ENCODE measurements at regions not wholly inside any gene's neighbourhood (a gene's known extent, or its start where the extent isn't known, plus 50 kb on each side); places are given as distances from the start of the nearest gene placed in this dataset.

DNA sequence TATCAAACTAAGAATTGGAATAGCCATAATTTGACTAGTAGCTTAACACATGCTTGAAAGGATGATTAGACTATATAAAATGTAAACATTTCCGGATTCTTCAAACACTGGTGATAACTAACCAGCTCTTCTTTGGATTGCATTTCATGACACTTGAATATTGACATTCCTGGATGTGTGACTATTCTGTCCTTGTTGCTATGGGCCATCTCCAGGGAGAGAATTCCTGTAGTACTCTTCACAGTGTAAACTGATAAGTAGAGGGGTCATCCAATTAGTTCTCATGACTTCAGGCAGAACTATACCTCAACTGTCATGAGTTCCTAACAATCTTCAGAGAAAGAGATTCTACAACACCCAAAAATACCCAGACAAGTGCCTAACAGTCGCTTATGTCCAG lies 1026.7 kb upstream of the TENM3 start:
- Histone ChIP-seq H3K14ac (replicated peaks; ENCODE audit: low read depth, low read length) (no peak overlapping the region), H4K5ac (ENCODE audit: low read depth, low read length) (no peak overlapping the region), H2AK9ac (replicated peaks; ENCODE audit: low read depth, low read length, poor library complexity) (no peak overlapping the region), H2BK5ac (ENCODE audit: low read depth, low read length, poor library complexity, severe bottlenecking) (no peak overlapping the region), H4K8ac (ENCODE audit: low read depth in 2 of 2, low read length in 2 of 2) (no peak overlapping the region), H3K27ac (ENCODE audit: insufficient read depth, low read length) (no peak overlapping the region), H3K23ac (ENCODE audit: low read depth, low read length) (no peak overlapping the region), H3K4me3 (ENCODE audit: insufficient read depth, low read depth, low read length) (no peak overlapping the region), H3K18ac (ENCODE audit: low read depth, low read length) (no peak overlapping the region), H2AFZ (replicated peaks; ENCODE audit: low read length, poor library complexity) (no peak overlapping the region), H2BK20ac (ENCODE audit: low read depth, low read length) (no peak overlapping the region), H3K9me3 (ENCODE audit: control insufficient read depth, insufficient read depth, low read length) (no peaks in the 10 kb centered on the region), H3K79me1 (ENCODE audit: low read depth in 1 of 2, low read length in 2 of 2) (no peaks in the 10 kb centered on the region), H3K9me1 (ENCODE audit: insufficient read depth, low read length) (no peaks in the 10 kb centered on the region), H3K4me2 (ENCODE audit: low read depth, low read length) (no peak overlapping the region), H3K4me1 (ENCODE audit: control insufficient read depth, insufficient read depth, low read length) (no peaks in the 10 kb centered on the region), H3K9ac (ENCODE audit: low read depth, low read length) (no peak overlapping the region), H3K4ac (ENCODE audit: low read depth, low read length) (no peak overlapping the region), H2AK5ac (ENCODE audit: low read depth, low read length) (no peak overlapping the region), H2BK15ac (ENCODE audit: low read depth, low read length) (no peak overlapping the region), H3K36me3 (ENCODE audit: control insufficient read depth, insufficient read depth, low read length) (no peaks in the 10 kb centered on the region), H4K20me1 (ENCODE audit: insufficient read depth, low read length) (no peaks in the 10 kb centered on the region), H3K56ac (ENCODE audit: extremely low read depth, insufficient read depth, low read length) (no peak overlapping the region), H2BK120ac (ENCODE audit: low read depth, low read length) (no peak overlapping the region), H4K91ac (ENCODE audit: insufficient read depth, low read depth, low read length) (no peak overlapping the region), H3K27me3 (ENCODE audit: control insufficient read depth, insufficient read depth, low read length) (no peaks in the 10 kb centered on the region)
- in situ Hi-C loops (cut with MboI; ENCODE audit: low sequenced_read_pairs) (no loop called here), dilution Hi-C loops (cut with HindIII; ENCODE audit: low sequenced_read_pairs, unreplicated experiment) (no loop called here), intact Hi-C loops (cut with micrococcal nuclease) (no loop called here)
- TF ChIP-seq, protein P1, sequence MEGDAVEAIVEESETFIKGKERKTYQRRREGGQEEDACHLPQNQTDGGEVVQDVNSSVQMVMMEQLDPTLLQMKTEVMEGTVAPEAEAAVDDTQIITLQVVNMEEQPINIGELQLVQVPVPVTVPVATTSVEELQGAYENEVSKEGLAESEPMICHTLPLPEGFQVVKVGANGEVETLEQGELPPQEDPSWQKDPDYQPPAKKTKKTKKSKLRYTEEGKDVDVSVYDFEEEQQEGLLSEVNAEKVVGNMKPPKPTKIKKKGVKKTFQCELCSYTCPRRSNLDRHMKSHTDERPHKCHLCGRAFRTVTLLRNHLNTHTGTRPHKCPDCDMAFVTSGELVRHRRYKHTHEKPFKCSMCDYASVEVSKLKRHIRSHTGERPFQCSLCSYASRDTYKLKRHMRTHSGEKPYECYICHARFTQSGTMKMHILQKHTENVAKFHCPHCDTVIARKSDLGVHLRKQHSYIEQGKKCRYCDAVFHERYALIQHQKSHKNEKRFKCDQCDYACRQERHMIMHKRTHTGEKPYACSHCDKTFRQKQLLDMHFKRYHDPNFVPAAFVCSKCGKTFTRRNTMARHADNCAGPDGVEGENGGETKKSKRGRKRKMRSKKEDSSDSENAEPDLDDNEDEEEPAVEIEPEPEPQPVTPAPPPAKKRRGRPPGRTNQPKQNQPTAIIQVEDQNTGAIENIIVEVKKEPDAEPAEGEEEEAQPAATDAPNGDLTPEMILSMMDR (conservative IDR thresholded peaks at IDR 0.05; ENCODE audit: low read depth, low read length), result no peak
- TF ChIP-seq, protein P2, sequence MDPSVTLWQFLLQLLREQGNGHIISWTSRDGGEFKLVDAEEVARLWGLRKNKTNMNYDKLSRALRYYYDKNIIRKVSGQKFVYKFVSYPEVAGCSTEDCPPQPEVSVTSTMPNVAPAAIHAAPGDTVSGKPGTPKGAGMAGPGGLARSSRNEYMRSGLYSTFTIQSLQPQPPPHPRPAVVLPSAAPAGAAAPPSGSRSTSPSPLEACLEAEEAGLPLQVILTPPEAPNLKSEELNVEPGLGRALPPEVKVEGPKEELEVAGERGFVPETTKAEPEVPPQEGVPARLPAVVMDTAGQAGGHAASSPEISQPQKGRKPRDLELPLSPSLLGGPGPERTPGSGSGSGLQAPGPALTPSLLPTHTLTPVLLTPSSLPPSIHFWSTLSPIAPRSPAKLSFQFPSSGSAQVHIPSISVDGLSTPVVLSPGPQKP (IDR thresholded peaks at IDR 0.05; ENCODE audit: borderline replicate concordance, low read depth, low read length), result no peak
- TF ChIP-seq NFE2L2 (IDR thresholded peaks at IDR 0.05; ENCODE audit: low read depth, low read length) (no peak), RAD21 (IDR thresholded peaks at IDR 0.05; ENCODE audit: low read length) (no peak), POLR2A (IDR thresholded peaks at IDR 0.05; ENCODE audit: low read depth, low read length) (no peak), FOS (IDR thresholded peaks at IDR 0.05; ENCODE audit: low read depth, low read length) (no peak), BHLHE40 (IDR thresholded peaks at IDR 0.05; ENCODE audit: low read depth, low read length) (no peak), MXI1 (IDR thresholded peaks at IDR 0.05; ENCODE audit: borderline replicate concordance, low read depth, low read length) (no peak), MAFK (IDR thresholded peaks at IDR 0.05; ENCODE audit: low read depth, low read length) (no peak), SMC3 (IDR thresholded peaks at IDR 0.05; ENCODE audit: low read depth, low read length) (no peak), CHD1 (IDR thresholded peaks at IDR 0.05; ENCODE audit: low read depth, low read length) (no peak), RCOR1 (IDR thresholded peaks at IDR 0.05; ENCODE audit: insufficient replicate concordance, low read length) (no peak), RFX5 (IDR thresholded peaks at IDR 0.05; ENCODE audit: low read depth, low read length) (no peak), CEBPB (IDR thresholded peaks at IDR 0.05; ENCODE audit: low read depth, low read length) (no peak), MAZ (IDR thresholded peaks at IDR 0.05; ENCODE audit: borderline replicate concordance, low read depth, low read length) (no peak)
- TF ChIP-seq, protein P3, sequence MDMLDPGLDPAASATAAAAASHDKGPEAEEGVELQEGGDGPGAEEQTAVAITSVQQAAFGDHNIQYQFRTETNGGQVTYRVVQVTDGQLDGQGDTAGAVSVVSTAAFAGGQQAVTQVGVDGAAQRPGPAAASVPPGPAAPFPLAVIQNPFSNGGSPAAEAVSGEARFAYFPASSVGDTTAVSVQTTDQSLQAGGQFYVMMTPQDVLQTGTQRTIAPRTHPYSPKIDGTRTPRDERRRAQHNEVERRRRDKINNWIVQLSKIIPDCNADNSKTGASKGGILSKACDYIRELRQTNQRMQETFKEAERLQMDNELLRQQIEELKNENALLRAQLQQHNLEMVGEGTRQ (IDR thresholded peaks at IDR 0.05; ENCODE audit: low read depth, low read length), result no peak
- no CpG with 5 or more reads among the region's 2 CpGs for WGBS, 2 experiments (ENCODE audit: extremely low coverage in 2 of 2, insufficient read length in 1 of 2)
- POLR2A ChIA-PET (ENCODE audit: unreplicated experiment), result no interaction called here
- ATAC-seq (ENCODE audit: low read depth), result no peak
- BruUV-seq (replicated peaks), result no TSS peak
- CTCF ChIA-PET, result no interaction called here
- DNase-seq, result no peak

Data from IMR-90 (cell line).